ENCODE measurements at regions not wholly inside any gene's neighbourhood (a gene's known extent, or its start where the extent isn't known, plus 50 kb on each side); places are given as distances from the start of the nearest gene placed in this dataset.

DNA sequence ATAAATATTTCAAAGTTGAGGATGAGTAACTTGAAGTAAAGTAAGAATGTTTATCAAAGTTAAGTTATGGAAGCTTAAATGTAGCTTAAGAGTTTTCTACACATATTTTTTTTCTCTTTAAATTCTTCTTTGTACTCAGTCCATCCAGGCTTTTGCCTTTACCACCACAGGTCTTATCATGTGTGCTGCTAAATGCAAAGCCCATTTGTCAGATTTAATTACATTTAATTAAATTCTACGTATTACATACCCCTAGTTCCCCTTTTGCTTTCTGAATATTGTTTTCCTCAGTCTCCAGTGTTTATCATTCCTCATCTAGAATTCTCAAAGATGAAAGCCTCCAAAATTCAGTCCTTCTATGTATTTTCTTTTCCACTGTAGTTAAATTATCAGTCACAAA is 1841.9 kb downstream of the EFNA5 start (continued):
- TF ChIP-seq JUND (IDR thresholded peaks at IDR 0.05): no peak
- TF ChIP-seq GATA2 (CRISPR knock-in tag; IDR thresholded peaks at IDR 0.05): peak; percentile 58
- TF ChIP-seq FOXM1 (IDR thresholded peaks at IDR 0.05; ENCODE audit: low read depth): no peak
- TF ChIP-seq MAX (IDR thresholded peaks at IDR 0.05; ENCODE audit: low read depth): no peak
- no peak for TF ChIP-seq SIN3A (IDR thresholded peaks at IDR 0.05; ENCODE audit: borderline replicate concordance, low read depth, low read length)
- no peak for TF ChIP-seq ELF1 (IDR thresholded peaks at IDR 0.05)
- no peak for TF ChIP-seq RXRA (IDR thresholded peaks at IDR 0.05; ENCODE audit: borderline replicate concordance, low read depth)
- no peak for TF ChIP-seq NFIC (IDR thresholded peaks at IDR 0.05; ENCODE audit: borderline replicate concordance)
- 0 out of 2 replicates have a peak, but pooled peaks have one; percentile 42 for TF ChIP-seq FOXJ3 (CRISPR knock-in tag; IDR thresholded peaks at IDR 0.05)

GRCh38 chr5:105821800-105822199 is 1848.9 kb downstream of the EFNA5 start:
- H3K9me2 ChIP-seq: no peaks in the 10 kb centered on the region
- no peak overlapping the region for H3K27ac ChIP-seq (ENCODE audit: low read depth in 2 of 2, low read length in 1 of 2)
- no peaks in the 10 kb centered on the region for H3K4me1 ChIP-seq (ENCODE audit: control insufficient read depth in 1 of 2, insufficient read depth in 2 of 2, low read depth in 1 of 2, low read length in 1 of 2)
- H2AFZ ChIP-seq (ENCODE audit: low read depth): no peak overlapping the region
- no peaks in the 10 kb centered on the region for H3K79me2 ChIP-seq (ENCODE audit: insufficient read depth)
- no peaks in the 10 kb centered on the region for H3K9me3 ChIP-seq
- no peaks in the 10 kb centered on the region for H3F3A ChIP-seq (replicated peaks; ENCODE audit: insufficient read depth)
- no peak for DNase-seq
- no peak overlapping the region for H3K4me2 ChIP-seq
- H3K9ac ChIP-seq: no peak overlapping the region
- WGBS (ENCODE audit: low lambda C conversion rate): 70% methylated on average over 2 of the region's 2 CpGs
- H3K4me3 ChIP-seq (ENCODE audit: low read depth in 2 of 2, low read length in 1 of 2): no peak overlapping the region
- no peaks in the 10 kb centered on the region for H4K20me1 ChIP-seq (ENCODE audit: insufficient read depth)
- no peaks in the 10 kb centered on the region for H3K27me3 ChIP-seq (ENCODE audit: insufficient read depth)
- CTCF ChIA-PET: no interaction called here
- POLR2A ChIA-PET: no interaction called here
- no peaks in the 10 kb centered on the region for H3K36me3 ChIP-seq (replicated peaks in 1 of 2; ENCODE audit: control insufficient read depth in 1 of 2, insufficient read depth in 2 of 2, low read length in 1 of 2)
- TF ChIP-seq MEF2A (IDR thresholded peaks at IDR 0.05; ENCODE audit: borderline replicate concordance, low read depth) (no peak), YY1 (IDR thresholded peaks at IDR 0.05; ENCODE audit: low read depth) (no peak), SMC3 (IDR thresholded peaks at IDR 0.05; ENCODE audit: low read depth, low read length) (no peak), FOSL2 (IDR thresholded peaks at IDR 0.05; ENCODE audit: borderline replicate concordance, low read depth) (no peak), NFIC (IDR thresholded peaks at IDR 0.05; ENCODE audit: borderline replicate concordance) (no peak), NRF1 (IDR thresholded peaks at IDR 0.05; ENCODE audit: low read depth, low read length) (no peak), RFX5 (IDR thresholded peaks at IDR 0.05; ENCODE audit: low read length) (no peak), TEAD4 (IDR thresholded peaks at IDR 0.05; ENCODE audit: borderline replicate concordance, insufficient read depth) (no peak), SIN3A (IDR thresholded peaks at IDR 0.05; ENCODE audit: borderline replicate concordance, low read depth, low read length) (no peak), USF2 (IDR thresholded peaks at IDR 0.05; ENCODE audit: borderline replicate concordance, low read depth, low read length) (no peak), MXI1 (IDR thresholded peaks at IDR 0.05; ENCODE audit: low read depth, low read length) (no peak), MAX (IDR thresholded peaks at IDR 0.05; ENCODE audit: low read depth) (no peak), RCOR1 (IDR thresholded peaks at IDR 0.05; ENCODE audit: low read length) (no peak), REST (IDR thresholded peaks at IDR 0.05; ENCODE audit: low read depth, low read length) (no peak), FOXJ3 (CRISPR knock-in tag; IDR thresholded peaks at IDR 0.05) (no peak)
- TF ChIP-seq, protein P1, sequence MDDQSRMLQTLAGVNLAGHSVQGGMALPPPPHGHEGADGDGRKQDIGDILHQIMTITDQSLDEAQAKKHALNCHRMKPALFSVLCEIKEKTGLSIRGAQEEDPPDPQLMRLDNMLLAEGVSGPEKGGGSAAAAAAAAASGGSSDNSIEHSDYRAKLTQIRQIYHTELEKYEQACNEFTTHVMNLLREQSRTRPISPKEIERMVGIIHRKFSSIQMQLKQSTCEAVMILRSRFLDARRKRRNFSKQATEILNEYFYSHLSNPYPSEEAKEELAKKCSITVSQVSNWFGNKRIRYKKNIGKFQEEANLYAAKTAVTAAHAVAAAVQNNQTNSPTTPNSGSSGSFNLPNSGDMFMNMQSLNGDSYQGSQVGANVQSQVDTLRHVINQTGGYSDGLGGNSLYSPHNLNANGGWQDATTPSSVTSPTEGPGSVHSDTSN (IDR thresholded peaks at IDR 0.05): no peak
